HG02678 (cell line): ENCODE measurements at regions not wholly inside any gene's neighbourhood (a gene's known extent, or its start where the extent isn't known, plus 50 kb on each side); places are given as distances from the start of the nearest gene placed in this dataset.

ENCODE experiments used
- ATAC-seq: cut with Tn5 transposase; IDR thresholded peaks from one replicate; pipeline ENCODE4 v1.9.1; 2021; ENCODE audit warnings: mild to moderate bottlenecking, moderate library complexity; ENCODE audit not compliant: unreplicated experiment

DNA sequence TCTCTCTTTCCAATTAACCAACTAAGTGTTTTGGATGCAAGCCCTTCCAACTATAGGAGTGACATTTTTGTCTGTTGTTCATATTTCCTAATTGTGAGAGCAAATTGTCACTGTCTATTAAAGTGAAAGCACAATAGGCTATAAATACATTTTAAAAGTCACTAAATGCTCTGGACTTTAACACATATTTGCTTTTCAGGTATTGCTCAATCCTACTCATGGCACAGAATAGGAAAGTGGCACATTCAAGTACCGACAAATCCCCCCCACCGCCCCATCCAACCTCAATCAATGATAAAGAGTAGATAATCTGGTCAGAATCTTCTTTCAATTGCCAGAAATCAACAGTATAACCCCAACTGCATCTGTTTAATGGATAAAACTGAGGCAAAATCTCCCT is 419.8 kb downstream of the PLK2 start:
- ATAC-seq, result no peak

DNA sequence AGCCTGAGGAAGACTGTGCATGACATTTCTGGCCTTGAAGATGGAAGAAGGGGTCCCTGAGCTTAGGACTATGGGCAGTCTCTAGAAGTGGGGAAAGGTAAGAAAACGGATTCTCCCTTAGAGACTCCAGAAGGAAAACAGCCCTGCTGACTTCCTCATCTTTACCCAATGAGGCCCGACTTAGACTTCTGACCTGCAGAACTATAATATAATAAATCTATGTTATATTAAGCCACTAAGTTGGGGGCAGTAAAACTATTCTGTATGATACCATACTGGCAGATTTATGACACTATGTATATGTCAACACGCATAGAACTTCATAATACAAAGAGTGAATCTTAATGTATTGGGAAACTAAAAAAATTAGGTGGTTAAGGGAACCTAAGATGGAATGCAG is 422.0 kb downstream of the PLK2 start:
- ATAC-seq, result no peak

DNA sequence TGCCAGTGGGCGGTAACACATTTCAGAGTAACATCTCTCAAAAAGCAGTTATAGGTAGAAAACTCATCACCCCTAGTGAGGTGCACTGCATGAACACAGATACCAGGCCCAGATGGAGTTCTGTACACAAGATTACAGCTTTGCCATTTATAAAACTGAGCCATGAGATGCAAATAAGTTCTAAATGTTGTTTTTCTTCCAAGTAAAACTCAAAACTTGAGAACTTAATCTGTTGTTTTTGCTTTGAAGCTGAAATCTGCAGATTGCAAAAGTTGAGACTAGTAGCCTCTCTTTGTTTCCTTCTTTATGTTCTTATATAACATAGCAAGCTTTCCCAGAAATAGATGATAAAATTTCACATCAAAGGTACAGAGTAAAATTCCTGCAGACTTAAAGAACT is 434.1 kb downstream of the PLK2 start:
- ATAC-seq, result no peak

DNA sequence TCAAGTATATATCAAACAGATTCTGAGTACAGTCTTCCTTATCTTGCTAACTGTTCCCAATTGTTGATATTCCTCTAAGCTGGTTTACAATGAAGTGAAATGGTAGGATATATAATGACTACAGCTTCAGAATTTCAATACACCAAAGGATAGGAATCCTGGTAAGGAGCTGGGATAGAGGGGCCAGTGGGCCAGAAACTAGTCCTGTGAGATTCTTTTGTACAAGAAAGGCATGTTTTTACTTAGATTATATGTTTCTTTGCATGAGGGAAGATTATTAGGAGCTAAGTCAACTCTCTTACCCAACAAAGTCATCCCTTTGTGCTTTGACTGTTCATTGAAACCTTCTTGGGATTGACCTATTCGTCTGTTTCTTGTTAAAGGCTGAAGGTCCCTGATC is 435.7 kb downstream of the PLK2 start:
- no peak for ATAC-seq

DNA sequence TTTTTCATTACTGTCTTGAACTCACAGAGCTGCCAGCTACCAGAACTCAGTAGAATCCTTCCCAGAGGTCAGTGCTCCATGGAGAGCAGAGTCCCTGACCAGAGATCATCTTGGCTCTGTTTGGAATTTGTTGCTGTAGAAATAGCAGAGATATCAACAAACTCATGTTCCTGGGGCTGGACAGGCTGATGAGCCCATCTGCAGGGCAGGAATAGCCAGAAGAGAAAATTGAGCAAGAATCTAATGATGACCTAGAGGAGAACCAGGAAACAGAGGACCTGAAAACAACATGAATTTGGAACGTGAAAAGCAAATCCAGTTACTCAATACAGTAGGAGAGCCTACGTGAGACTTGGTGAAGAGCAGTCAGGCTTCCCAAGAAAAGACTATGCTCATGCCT is 437.8 kb downstream of the PLK2 start:
- ATAC-seq, result no peak

DNA sequence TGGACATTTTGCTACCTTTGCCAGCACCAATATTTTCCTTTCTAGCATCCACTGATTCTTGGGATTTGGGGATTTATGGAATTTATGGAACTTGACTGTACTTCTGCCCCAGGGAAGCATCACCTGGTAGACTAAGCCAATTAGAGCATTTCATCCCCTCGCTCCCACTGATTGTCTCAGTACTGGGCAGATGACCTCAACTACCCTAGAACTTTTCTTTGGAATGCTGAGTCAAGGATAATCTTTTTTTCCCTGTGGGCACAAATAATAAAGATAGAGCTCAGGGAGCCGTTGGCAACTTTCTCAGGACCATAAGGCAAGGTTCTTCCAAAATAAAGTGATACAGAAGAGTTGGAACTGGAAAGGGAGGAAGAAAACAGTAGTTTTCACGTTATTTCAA is 438.4 kb downstream of the PLK2 start:
- ATAC-seq, result no peak

DNA sequence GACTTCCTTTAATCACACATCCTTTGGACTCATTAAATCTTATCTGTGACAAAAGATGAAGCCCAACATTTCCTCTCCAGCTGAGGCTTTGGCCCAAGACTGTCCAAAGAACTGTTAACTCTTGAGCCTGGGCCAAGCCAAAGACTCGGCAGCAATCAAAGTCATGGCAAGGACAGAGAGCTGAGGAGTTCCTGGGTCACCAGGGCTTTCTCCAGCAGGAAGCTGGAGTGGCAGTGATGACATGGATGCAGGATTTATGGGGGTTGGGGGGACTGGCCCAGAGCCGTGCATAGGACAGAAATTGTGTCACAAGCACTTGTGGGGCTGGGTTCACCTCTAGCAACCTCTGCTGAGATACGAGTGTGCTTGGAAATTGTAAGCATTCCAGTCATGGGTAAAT is 440.3 kb downstream of the PLK2 start:
- no peak for ATAC-seq

DNA sequence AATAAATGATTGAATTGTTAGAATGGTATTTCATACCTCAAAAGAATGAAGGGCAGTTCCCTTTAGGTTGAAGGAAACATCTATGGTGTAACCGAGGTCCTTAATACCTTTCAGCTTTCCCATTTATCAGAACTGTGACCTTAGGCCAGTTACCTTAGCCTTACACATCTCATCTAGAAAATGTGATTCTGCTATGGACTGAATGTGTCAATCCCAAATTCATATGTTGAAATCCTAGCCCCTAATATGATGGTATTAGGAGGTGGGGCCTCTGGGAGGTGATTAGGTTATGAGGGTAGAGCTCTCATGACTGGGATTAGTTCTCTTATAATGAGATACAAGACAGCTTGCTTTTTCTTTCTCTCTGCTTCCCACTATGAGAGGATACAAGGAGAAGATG is 441.9 kb downstream of the PLK2 start:
- no peak for ATAC-seq

DNA sequence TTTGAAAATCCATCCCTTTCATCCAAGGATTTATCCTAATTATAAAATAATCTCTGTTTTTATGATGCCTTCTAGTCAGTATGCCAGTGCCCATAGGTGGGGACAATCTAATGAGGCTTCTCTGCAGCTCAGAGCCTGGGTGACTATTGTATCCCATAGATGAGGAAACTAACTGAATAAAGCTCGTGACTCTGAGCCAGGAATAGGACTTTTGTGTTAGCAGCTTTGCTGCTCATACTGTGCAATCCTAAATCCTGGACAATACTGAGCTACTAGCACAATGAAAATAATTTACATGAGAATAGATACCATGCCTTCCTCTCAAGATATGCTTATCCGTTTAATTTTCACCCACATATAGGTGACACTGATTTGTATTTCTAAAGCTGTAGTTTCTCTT is 443.0 kb downstream of the PLK2 start:
- ATAC-seq, result no peak

DNA sequence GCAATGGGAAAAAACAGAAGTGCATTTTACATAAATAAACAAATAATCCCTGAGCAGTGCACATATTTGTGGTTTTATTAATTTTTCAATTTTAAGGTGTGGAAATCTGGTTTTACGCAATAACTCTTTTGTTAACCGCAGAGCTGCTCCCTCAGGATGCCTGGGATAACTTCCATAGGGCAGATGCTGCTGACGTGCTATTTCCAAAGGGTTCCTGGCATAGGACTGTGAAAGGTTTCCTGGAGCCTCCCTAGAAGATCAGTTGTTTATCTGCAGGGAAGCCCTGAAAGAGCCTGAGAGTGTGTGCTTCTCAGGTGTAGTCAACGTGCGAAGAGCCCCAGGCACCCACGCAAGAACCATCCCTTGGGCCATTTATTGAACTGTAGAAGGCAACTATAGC is 443.5 kb downstream of the PLK2 start:
- ATAC-seq, result no peak

DNA sequence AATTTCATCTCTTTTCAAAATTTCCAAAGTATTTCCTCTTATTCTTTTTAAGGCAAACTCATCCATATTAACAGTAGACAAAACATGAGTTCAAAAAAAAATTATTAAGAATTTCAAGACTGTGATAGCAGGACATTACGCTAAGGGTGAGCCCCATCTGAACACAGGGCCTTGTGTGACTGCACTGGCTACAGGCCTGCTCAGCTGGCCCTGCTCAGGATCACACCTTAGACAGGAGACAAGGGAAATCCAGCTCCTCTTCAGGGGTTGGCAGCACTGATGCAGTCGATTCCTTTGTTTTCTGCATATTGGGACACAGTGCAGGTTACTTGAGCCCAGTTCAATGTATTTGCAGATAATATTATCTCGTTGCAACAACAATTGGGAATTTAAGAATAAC is 444.7 kb downstream of the PLK2 start:
- no peak for ATAC-seq

DNA sequence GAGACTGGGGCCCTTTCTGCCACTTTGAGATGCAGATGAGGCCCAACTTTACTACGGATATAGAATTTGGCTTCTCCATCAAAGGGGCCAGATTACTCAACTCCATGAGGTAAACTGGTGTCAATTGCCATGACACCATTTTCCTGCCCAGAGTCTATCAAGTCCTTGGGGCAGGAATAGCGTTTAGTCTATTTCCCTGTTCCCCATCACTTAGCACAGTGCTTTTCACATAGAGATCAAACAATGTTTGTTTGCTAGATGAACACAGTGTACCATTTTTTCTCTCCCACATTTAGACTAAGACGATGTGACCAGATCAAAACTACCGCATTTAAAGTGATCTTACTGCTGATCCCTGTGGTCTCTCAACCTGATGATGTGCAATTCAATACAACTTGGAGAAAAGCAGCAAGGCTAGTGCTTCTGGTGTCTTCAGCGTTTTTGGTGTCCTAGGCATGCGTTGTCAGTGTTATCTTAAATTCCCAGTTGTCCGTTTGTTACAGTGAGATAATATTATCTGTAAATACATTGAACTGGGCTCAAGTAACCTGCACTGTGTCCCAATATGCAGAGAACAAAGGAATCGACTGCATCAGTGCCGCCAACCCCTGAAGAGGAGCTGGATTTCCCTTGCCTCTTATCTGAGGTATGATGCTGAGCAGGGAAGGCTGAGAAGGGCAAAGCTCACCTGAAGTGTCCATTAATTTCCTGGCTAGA is 446.2 kb downstream of the PLK2 start:
- ATAC-seq, result no peak

DNA sequence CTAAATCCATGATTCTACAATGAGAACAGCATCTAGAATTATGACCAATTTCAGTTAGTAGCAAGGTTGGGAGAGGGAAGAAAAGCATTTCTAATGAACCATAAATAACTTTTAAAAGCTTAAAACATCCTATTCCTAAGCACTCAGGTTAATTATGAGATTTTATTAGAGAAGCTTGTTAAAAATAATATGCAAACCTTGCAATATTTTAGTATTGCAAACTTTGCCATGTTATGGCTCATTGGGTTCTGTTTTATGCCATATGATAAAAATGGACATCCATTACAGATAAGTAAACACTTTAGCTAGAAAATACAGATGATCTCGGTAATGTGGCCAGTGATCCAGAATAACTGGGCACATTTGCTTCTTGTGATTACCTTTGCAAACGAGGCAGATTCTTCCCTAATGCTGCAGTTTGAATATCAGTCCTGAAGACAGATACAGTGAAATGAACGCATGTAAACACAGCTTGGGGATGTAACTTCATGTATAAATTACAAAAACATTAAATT is 447.0 kb downstream of the PLK2 start:
- ATAC-seq, result no peak

DNA sequence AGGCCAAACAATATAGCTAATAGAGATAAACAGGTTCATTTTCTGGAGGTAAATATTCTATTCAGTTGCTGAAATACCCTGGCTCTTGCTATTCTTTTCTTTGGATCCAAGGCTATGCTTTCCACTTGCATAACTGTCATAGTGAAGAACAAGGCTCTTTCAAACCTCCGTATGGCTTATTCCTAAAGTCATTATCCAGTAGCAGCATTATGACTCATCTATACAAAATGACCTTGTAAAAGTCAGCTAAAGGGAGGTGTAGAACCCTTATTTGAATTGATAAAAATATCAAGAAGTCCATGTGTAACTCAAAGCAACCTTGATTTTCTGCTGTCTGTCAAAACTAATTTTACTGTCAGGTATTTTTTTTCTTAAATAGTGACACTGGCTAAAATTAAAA is 447.8 kb downstream of the PLK2 start:
- ATAC-seq, result no peak

DNA sequence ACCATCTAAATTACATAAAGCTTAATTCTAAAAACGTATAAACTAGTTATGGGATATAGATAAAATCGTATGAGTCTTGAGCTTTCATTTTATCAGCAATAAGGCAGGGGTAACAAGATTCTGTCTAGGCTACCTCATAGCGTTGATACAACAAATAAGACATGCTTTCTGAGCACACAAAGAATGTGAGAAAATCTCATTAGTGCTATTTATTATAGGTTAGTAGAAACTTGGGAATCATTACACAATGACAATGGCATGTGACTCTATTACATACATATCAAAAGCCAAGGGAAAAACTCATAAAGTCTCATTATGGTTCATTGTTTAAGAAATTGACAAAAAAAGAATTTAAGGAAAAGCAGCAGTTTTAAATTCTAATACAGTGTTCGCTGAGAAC is 448.6 kb downstream of the PLK2 start:
- ATAC-seq, result no peak

DNA sequence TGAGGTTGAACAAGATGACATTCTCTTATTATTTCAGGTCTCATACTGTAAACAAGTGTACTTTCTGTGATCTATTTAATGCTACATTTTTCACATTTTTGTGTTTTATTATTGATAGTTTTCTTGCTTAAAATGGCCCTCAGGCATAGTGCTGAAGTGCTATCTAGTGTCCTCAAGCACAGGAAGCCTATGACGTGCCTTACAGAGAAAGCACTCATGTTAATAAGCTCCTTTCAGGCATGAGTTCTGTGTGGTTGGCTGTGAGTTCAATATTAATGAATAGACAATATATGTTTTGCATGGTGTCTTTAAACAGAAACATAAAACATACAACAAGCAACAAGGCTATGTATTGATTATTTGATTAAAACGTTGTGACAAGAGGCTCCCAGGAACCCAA is 450.1 kb downstream of the PLK2 start:
- no peak for ATAC-seq

DNA sequence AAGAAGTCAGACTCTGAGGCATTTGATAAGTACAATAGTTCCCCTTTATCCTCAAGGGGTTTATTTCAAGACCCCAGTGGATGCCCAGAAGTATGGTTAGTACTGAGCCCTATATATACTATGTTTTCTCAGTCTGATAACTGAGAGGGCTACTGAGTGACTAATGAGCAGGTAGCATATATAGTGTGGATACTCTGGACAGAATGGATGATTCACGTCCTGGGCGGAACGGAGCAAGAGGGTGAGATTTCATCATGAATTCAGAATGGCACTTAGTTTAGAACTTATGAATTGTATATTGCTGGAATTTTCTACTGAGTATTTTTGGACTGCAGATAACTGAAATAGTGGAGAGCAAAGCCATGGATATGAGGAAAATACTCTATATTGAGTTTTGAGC is 457.6 kb downstream of the PLK2 start:
- no peak for ATAC-seq

DNA sequence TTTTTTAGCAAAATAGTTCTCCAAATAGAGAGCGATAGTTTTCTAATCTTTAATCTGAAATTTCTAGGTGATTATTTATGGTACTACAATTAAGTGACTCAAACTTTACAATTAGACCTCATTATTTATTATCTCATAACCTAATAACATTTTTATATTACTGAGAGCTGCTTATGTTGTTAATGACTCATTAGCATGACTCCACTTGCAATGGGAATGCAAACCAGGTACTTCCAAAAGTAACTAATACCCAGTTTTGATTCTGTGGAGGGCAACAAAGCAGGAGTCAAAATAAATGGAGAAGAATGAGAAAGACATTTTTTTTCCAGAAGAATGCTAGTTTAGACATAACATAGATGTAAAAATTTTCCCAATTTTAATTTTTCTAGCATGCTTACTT is 466.0 kb downstream of the PLK2 start:
- ATAC-seq, result no peak

DNA sequence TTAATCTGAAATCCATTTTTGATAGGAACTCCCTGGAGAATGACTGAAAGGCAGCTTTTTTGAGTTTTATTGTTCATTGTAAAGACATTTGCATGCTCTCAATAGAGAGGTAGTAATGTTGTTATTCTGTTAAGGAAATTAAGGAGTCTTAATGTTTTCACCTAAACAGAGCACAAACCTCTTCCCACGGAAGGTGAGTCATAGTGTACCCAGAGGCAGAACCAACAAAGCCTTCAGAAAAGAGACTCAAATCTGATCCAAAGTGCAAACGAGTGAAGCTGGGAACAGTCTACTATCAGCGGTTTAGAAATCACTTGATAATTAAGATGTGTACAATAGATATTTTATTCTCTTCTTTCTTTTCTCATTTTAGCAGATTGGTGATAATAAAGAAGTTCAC is 470.5 kb downstream of the PLK2 start:
- ATAC-seq, result no peak

DNA sequence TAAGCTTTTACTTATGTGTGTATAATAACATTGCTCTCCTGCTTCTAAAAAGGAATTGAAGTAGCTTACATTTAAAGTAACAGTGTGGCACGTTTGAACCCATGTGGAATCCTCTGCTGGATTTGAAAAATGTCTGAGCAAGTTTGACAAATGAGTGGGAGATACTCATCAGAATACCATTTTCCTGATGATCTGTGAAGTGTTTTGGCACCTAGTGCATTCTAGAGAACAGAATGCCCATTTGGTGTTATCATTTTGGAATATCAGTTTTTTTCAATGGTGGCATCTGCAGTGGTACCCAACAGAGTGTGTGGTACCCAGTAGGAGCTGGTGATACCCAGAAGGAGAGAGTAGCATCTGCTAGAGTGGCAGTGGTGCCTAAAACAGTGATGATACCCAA is 471.1 kb downstream of the PLK2 start:
- no peak for ATAC-seq

DNA sequence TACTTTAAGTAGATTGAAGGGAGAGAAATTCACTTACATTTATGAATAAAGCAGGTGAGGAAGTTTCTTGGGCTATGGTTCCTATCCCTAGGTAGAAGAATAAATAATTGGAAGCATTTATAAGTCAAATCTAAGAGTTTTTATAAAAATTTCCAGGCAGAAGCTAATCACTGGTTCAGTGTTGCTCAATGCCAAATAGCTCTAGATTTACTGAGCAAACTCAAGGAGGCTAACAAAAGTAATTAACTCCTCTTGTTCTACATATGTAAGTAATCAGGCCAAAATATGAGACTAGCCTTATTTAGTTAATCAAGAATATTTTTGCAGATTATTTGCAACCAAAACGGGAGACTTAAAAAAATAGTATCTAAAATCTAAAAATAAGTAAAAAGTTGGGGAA is 472.3 kb downstream of the PLK2 start:
- ATAC-seq, result no peak

DNA sequence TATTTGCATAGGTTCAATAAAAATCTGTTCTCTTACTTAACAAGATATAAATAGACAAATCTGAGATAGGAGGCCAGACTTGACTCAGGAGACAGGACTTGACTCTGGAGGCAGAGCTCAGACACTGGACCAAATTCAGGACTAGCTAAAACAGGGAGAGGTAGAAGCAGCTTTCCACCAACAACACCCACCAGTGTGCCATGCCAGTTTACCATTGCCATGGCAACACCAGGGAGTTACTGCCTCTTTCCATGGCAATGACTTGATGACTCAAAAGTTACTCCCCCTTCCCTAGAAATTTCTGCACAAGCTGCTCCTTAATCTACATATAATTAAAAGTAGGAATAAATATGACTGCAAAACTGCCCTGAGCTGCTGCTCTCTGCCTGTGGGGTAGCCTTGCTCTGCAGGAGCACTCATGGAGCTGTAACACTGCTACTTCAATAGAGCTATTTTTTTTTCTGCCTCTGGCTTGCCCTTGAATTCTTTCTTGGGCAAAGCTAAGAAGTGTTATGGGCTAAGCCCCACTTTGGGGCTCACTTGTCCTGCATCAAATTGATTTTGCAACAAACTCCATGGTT is 473.0 kb downstream of the PLK2 start:
- no peak for ATAC-seq

DNA sequence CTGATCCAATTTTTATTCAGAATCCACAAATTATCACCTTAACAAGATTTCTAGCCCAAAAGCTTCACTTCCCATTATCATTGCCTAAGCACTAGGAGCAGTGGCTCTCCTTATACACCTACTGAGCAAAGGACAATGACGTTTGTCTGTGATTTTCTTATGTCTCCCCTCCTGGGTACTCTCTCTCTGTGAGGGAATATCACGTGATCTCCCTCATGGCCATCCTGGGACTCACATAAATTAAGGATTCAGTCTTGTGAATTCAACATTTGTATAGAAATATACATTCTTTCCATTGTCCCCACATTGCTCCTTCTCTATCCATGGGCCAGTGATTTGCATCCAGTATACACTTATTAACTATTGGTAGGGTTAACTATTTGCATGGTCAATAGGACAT is 476.5 kb downstream of the PLK2 start:
- ATAC-seq, result no peak
